ENCODE measurements at regions not wholly inside any gene's neighbourhood (a gene's known extent, or its start where the extent isn't known, plus 50 kb on each side); places are given as distances from the start of the nearest gene placed in this dataset.

DNA sequence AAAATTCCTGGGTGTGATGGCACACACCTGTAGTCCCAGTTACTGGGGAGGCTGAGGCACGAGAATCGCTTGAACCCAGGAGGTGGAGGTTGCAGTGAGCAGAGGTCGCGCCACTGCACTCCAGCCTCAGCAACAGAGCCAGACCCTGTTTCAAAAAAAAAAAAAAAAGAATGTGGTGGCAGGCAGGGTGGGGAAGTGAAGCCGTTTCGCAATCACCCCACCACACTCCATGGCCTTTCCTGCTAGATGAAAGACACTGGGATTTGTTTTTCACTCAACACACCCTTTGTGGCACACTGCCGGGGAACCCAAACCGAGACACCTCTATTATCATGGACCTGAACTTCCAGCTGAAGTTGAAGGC lies 172.4 kb upstream of the IQSEC1 start:
- Histone ChIP-seq H2BK15ac (ENCODE audit: low read depth, poor library complexity, severe bottlenecking) (no peak overlapping the region), H3K4me1 (ENCODE audit: control insufficient read depth, insufficient read depth, low read depth, low read length) (no peaks in the 10 kb centered on the region), H3K27ac (ENCODE audit: low read length, poor library complexity, severe bottlenecking) (no peak overlapping the region), H4K91ac (ENCODE audit: low read length) (no peak overlapping the region), H3K79me1 (replicated peaks; ENCODE audit: low read length, poor library complexity, severe bottlenecking) (no peaks in the 10 kb centered on the region), H3K14ac (ENCODE audit: low read length in 2 of 2) (no peak overlapping the region), H3K4ac (ENCODE audit: low read depth in 1 of 2, low read length in 2 of 2) (no peak overlapping the region), H3K36me3 (ENCODE audit: control insufficient read depth in 1 of 2, insufficient read depth in 2 of 2, low read depth in 1 of 2, low read length in 2 of 2) (no peaks in the 10 kb centered on the region), H3K23ac (ENCODE audit: low read length in 2 of 2) (no peak overlapping the region), H2AFZ (ENCODE audit: low read depth, low read length) (no peak overlapping the region), H3K4me2 (ENCODE audit: low read length, poor library complexity, severe bottlenecking) (no peak overlapping the region), H4K8ac (ENCODE audit: low read length) (no peak overlapping the region), H3K9ac (ENCODE audit: low read length) (no peak overlapping the region), H3K9me3 (ENCODE audit: control insufficient read depth, low read length) (no peaks in the 10 kb centered on the region), H3K4me3 (ENCODE audit: insufficient read depth in 1 of 2, low read depth in 1 of 2, low read length in 2 of 2) (no peak overlapping the region), H3K27me3 (ENCODE audit: control insufficient read depth in 1 of 2, insufficient read depth in 1 of 2, low read length in 2 of 2) (peaks cover 42 to 72% of the 10 kb centered on the region in 2 experiments), H2BK5ac (ENCODE audit: low read depth, low read length, poor library complexity, severe bottlenecking) (no peak overlapping the region), H3K18ac (ENCODE audit: low read depth in 1 of 2, low read length in 2 of 2) (no peak overlapping the region), H2BK12ac (ENCODE audit: low read length in 2 of 2) (no peak overlapping the region), H2BK120ac (ENCODE audit: low read depth, low read length) (no peak overlapping the region), H2AK5ac (ENCODE audit: low read length, severe bottlenecking) (no peak overlapping the region)
- 93% methylated on average over 6 of the region's 8 CpGs for WGBS
- no peak for DNase-seq

GRCh38 chr3:13243586-13243985 lies 170.4 kb upstream of the IQSEC1 start:
- Histone ChIP-seq H3K14ac (ENCODE audit: low read length in 2 of 2) (no peak overlapping the region), H2AFZ (ENCODE audit: low read depth, low read length) (no peak overlapping the region), H4K91ac (ENCODE audit: low read length) (no peak overlapping the region), H3K18ac (ENCODE audit: low read depth in 1 of 2, low read length in 2 of 2) (no peak overlapping the region), H3K4ac (ENCODE audit: low read depth in 1 of 2, low read length in 2 of 2) (no peak overlapping the region), H3K27ac (ENCODE audit: low read length, poor library complexity, severe bottlenecking) (no peak overlapping the region), H2BK5ac (ENCODE audit: low read depth, low read length, poor library complexity, severe bottlenecking) (no peak overlapping the region), H3K4me3 (ENCODE audit: insufficient read depth in 1 of 2, low read depth in 1 of 2, low read length in 2 of 2) (no peak overlapping the region), H2BK15ac (ENCODE audit: low read depth, poor library complexity, severe bottlenecking) (no peak overlapping the region), H3K9me3 (ENCODE audit: control insufficient read depth, low read length) (no peaks in the 10 kb centered on the region), H2BK120ac (ENCODE audit: low read depth, low read length) (no peak overlapping the region), H3K79me1 (replicated peaks; ENCODE audit: low read length, poor library complexity, severe bottlenecking) (no peaks in the 10 kb centered on the region), H3K23ac (ENCODE audit: low read length in 2 of 2) (no peak overlapping the region), H4K8ac (ENCODE audit: low read length) (no peak overlapping the region), H3K9ac (ENCODE audit: low read length) (no peak overlapping the region), H2AK5ac (ENCODE audit: low read length, severe bottlenecking) (no peak overlapping the region), H3K4me2 (ENCODE audit: low read length, poor library complexity, severe bottlenecking) (no peak overlapping the region), H3K27me3 (ENCODE audit: control insufficient read depth in 1 of 2, insufficient read depth in 1 of 2, low read length in 2 of 2) (peaks cover 47 to 69% of the 10 kb centered on the region in 2 experiments), H2BK12ac (ENCODE audit: low read length in 2 of 2) (no peak overlapping the region), H3K4me1 (ENCODE audit: control insufficient read depth, insufficient read depth, low read depth, low read length) (no peaks in the 10 kb centered on the region), H3K36me3 (ENCODE audit: control insufficient read depth in 1 of 2, insufficient read depth in 2 of 2, low read depth in 1 of 2, low read length in 2 of 2) (no peaks in the 10 kb centered on the region)
- WGBS: 77% methylated on average over 9 of the region's 9 CpGs
- no peak for DNase-seq

GRCh38 chr3:13242364-13242737 lies 169.1 kb upstream of the IQSEC1 start:
- H2BK120ac ChIP-seq (ENCODE audit: low read depth, low read length): no peak overlapping the region
- H2BK5ac ChIP-seq (ENCODE audit: low read depth, low read length, poor library complexity, severe bottlenecking): no peak overlapping the region
- H4K91ac ChIP-seq (ENCODE audit: low read length): no peak overlapping the region
- peak overlapping the region in 1 of 2 experiments; percentile 18 for H3K14ac ChIP-seq (ENCODE audit: low read length in 2 of 2)
- H2BK15ac ChIP-seq (ENCODE audit: low read depth, poor library complexity, severe bottlenecking): no peak overlapping the region
- H4K8ac ChIP-seq (ENCODE audit: low read length): no peak overlapping the region
- no peaks in the 10 kb centered on the region for H3K4me1 ChIP-seq (ENCODE audit: control insufficient read depth, insufficient read depth, low read depth, low read length)
- no peak overlapping the region for H3K4me3 ChIP-seq (ENCODE audit: insufficient read depth in 1 of 2, low read depth in 1 of 2, low read length in 2 of 2)
- H2BK12ac ChIP-seq (ENCODE audit: low read length in 2 of 2): no peak overlapping the region
- H3K4me2 ChIP-seq (ENCODE audit: low read length, poor library complexity, severe bottlenecking): no peak overlapping the region
- H3K9me3 ChIP-seq (ENCODE audit: control insufficient read depth, low read length): no peaks in the 10 kb centered on the region
- H3K27ac ChIP-seq (ENCODE audit: low read length, poor library complexity, severe bottlenecking): no peak overlapping the region
- H3K36me3 ChIP-seq (ENCODE audit: control insufficient read depth in 1 of 2, insufficient read depth in 2 of 2, low read depth in 1 of 2, low read length in 2 of 2): no peaks in the 10 kb centered on the region
- 87% methylated on average over 8 of the region's 8 CpGs for WGBS
- DNase-seq: no peak
- H3K27me3 ChIP-seq (ENCODE audit: control insufficient read depth in 1 of 2, insufficient read depth in 1 of 2, low read length in 2 of 2): peaks cover 42 to 64% of the 10 kb centered on the region in 2 experiments
- no peak overlapping the region for H2AFZ ChIP-seq (ENCODE audit: low read depth, low read length)
- H2AK5ac ChIP-seq (ENCODE audit: low read length, severe bottlenecking): no peak overlapping the region
- H3K18ac ChIP-seq (ENCODE audit: low read depth in 1 of 2, low read length in 2 of 2): no peak overlapping the region
- H3K9ac ChIP-seq (ENCODE audit: low read length): no peak overlapping the region
- no peak overlapping the region for H3K23ac ChIP-seq (ENCODE audit: low read length in 2 of 2)
- no peaks in the 10 kb centered on the region for H3K79me1 ChIP-seq (replicated peaks; ENCODE audit: low read length, poor library complexity, severe bottlenecking)
- H3K4ac ChIP-seq (ENCODE audit: low read depth in 1 of 2, low read length in 2 of 2): no peak overlapping the region

GRCh38 chr3:13241621-13242363 lies 168.6 kb upstream of the IQSEC1 start:
- 85% methylated on average over 15 of the region's 18 CpGs for WGBS
- no peaks in the 10 kb centered on the region for H3K79me1 ChIP-seq (replicated peaks; ENCODE audit: low read length, poor library complexity, severe bottlenecking)
- H2BK12ac ChIP-seq (ENCODE audit: low read length in 2 of 2): no peak overlapping the region
- H3K4me3 ChIP-seq (ENCODE audit: insufficient read depth in 1 of 2, low read depth in 1 of 2, low read length in 2 of 2): no peak overlapping the region
- no peak overlapping the region for H2AK5ac ChIP-seq (ENCODE audit: low read length, severe bottlenecking)
- H3K23ac ChIP-seq (ENCODE audit: low read length in 2 of 2): no peak overlapping the region
- no peaks in the 10 kb centered on the region for H3K36me3 ChIP-seq (ENCODE audit: control insufficient read depth in 1 of 2, insufficient read depth in 2 of 2, low read depth in 1 of 2, low read length in 2 of 2)
- H3K4me1 ChIP-seq (ENCODE audit: control insufficient read depth, insufficient read depth, low read depth, low read length): no peaks in the 10 kb centered on the region
- H3K18ac ChIP-seq (ENCODE audit: low read depth in 1 of 2, low read length in 2 of 2): no peak overlapping the region
- no peak overlapping the region for H2BK5ac ChIP-seq (ENCODE audit: low read depth, low read length, poor library complexity, severe bottlenecking)
- H3K4me2 ChIP-seq (ENCODE audit: low read length, poor library complexity, severe bottlenecking): no peak overlapping the region
- H4K91ac ChIP-seq (ENCODE audit: low read length): no peak overlapping the region
- H3K27ac ChIP-seq (ENCODE audit: low read length, poor library complexity, severe bottlenecking): no peak overlapping the region
- no peak overlapping the region for H3K9ac ChIP-seq (ENCODE audit: low read length)
- no peak overlapping the region for H2BK120ac ChIP-seq (ENCODE audit: low read depth, low read length)
- H3K4ac ChIP-seq (ENCODE audit: low read depth in 1 of 2, low read length in 2 of 2): no peak overlapping the region
- H3K9me3 ChIP-seq (ENCODE audit: control insufficient read depth, low read length): no peaks in the 10 kb centered on the region
- DNase-seq: no peak
- H2BK15ac ChIP-seq (ENCODE audit: low read depth, poor library complexity, severe bottlenecking): no peak overlapping the region
- H2AFZ ChIP-seq (ENCODE audit: low read depth, low read length): no peak overlapping the region
- no peak overlapping the region for H3K14ac ChIP-seq (ENCODE audit: low read length in 2 of 2)
- no peak overlapping the region for H4K8ac ChIP-seq (ENCODE audit: low read length)
- peaks cover 39 to 61% of the 10 kb centered on the region in 2 experiments for H3K27me3 ChIP-seq (ENCODE audit: control insufficient read depth in 1 of 2, insufficient read depth in 1 of 2, low read length in 2 of 2)

Measured in mesenchymal stem cell (in vitro differentiated cells and primary cell).